ENCODE measurements at regions not wholly inside any gene's neighbourhood (a gene's known extent, or its start where the extent isn't known, plus 50 kb on each side); places are given as distances from the start of the nearest gene placed in this dataset.

- no peaks in the 10 kb centered on the region for H3K27me3 ChIP-seq
- H3K36me3 ChIP-seq, result no peaks in the 10 kb centered on the region
- no peak for TF ChIP-seq POLR2A (IDR thresholded peaks at IDR 0.05)
- no peaks in the 10 kb centered on the region for H3K4me1 ChIP-seq
- H3K27ac ChIP-seq, result no peak overlapping the region
- no peak overlapping the region for H3K4me3 ChIP-seq
- DNase-seq, result no peak
- WGBS, 2 donors, result 38 to 48% methylated on average over 4 of the region's 4 CpGs
- intact Hi-C loops (cut with DNase I), result no loop called here
- peaks cover 0 to 2% (median 0%) of the 10 kb centered on the region in 4 donors for H3K9me3 ChIP-seq
Observed at GRCh38 chr16:60230666-60231065, 1496.5 kb upstream of the GOT2 start.

- H3K4me1 ChIP-seq, result no peaks in the 10 kb centered on the region
- no peak for DNase-seq
- intact Hi-C loops (cut with DNase I), result no loop called here
- 53 to 75% methylated on average over 2 of the region's 2 CpGs for WGBS, 2 donors
- peaks cover 0 to 5% (median 0%) of the 10 kb centered on the region in 4 donors for H3K9me3 ChIP-seq
- no peaks in the 10 kb centered on the region for H3K27me3 ChIP-seq
- H3K36me3 ChIP-seq, result no peaks in the 10 kb centered on the region
- no peak overlapping the region for H3K4me3 ChIP-seq
- no peak for TF ChIP-seq POLR2A (IDR thresholded peaks at IDR 0.05)
- no peak for TF ChIP-seq POLR2AphosphoS5 (IDR thresholded peaks at IDR 0.05)
- TF ChIP-seq, protein P1, sequence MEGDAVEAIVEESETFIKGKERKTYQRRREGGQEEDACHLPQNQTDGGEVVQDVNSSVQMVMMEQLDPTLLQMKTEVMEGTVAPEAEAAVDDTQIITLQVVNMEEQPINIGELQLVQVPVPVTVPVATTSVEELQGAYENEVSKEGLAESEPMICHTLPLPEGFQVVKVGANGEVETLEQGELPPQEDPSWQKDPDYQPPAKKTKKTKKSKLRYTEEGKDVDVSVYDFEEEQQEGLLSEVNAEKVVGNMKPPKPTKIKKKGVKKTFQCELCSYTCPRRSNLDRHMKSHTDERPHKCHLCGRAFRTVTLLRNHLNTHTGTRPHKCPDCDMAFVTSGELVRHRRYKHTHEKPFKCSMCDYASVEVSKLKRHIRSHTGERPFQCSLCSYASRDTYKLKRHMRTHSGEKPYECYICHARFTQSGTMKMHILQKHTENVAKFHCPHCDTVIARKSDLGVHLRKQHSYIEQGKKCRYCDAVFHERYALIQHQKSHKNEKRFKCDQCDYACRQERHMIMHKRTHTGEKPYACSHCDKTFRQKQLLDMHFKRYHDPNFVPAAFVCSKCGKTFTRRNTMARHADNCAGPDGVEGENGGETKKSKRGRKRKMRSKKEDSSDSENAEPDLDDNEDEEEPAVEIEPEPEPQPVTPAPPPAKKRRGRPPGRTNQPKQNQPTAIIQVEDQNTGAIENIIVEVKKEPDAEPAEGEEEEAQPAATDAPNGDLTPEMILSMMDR (IDR thresholded peaks at IDR 0.05), result no peak
- no peak for TF ChIP-seq EP300 (IDR thresholded peaks at IDR 0.05)
- H3K27ac ChIP-seq, result no peak overlapping the region
Observed at GRCh38 chr16:60225541-60225940, 1491.4 kb upstream of the GOT2 start.

- DNase-seq, result no peak
- TF ChIP-seq, protein P1 (IDR thresholded peaks at IDR 0.05), result no peak
- TF ChIP-seq EP300 (IDR thresholded peaks at IDR 0.05) (no peak), POLR2A (IDR thresholded peaks at IDR 0.05) (no peak), POLR2AphosphoS5 (IDR thresholded peaks at IDR 0.05) (no peak)
- H3K27me3 ChIP-seq, result no peaks in the 10 kb centered on the region
- no peak overlapping the region for H3K27ac ChIP-seq
- H3K4me3 ChIP-seq, result no peak overlapping the region
- intact Hi-C loops (cut with DNase I), result no loop called here
- WGBS, 2 donors, result 70 to 73% methylated on average over 7 of the region's 7 CpGs
- no peaks in the 10 kb centered on the region for H3K36me3 ChIP-seq
- H3K4me1 ChIP-seq, result no peaks in the 10 kb centered on the region
- H3K9me3 ChIP-seq, result peaks cover 0 to 8% (median 0%) of the 10 kb centered on the region in 4 donors
Observed at GRCh38 chr16:60217787-60218186, 1483.7 kb upstream of the GOT2 start.

GRCh38 chr16:60214311-60214710, 1480.2 kb upstream of the GOT2 start:
- H3K27me3 ChIP-seq, result no peaks in the 10 kb centered on the region
- no peak overlapping the region for H3K27ac ChIP-seq
- 94 to 97% methylated on average over 1 of the region's 1 CpG for WGBS, 2 donors
- TF ChIP-seq EP300 (IDR thresholded peaks at IDR 0.05) (no peak), POLR2A (IDR thresholded peaks at IDR 0.05) (no peak), POLR2AphosphoS5 (IDR thresholded peaks at IDR 0.05) (no peak)
- TF ChIP-seq, protein P1 (IDR thresholded peaks at IDR 0.05), result no peak
- no peak overlapping the region for H3K4me3 ChIP-seq
- no peaks in the 10 kb centered on the region for H3K36me3 ChIP-seq
- no peaks in the 10 kb centered on the region for H3K9me3 ChIP-seq
- no peaks in the 10 kb centered on the region for H3K4me1 ChIP-seq
- intact Hi-C loops (cut with DNase I), result no loop called here
- DNase-seq, result no peak

- H3K4me3 ChIP-seq, result no peak overlapping the region
- no peaks in the 10 kb centered on the region for H3K27me3 ChIP-seq
- H3K27ac ChIP-seq, result no peak overlapping the region
- H3K9me3 ChIP-seq, result no peaks in the 10 kb centered on the region
- intact Hi-C loops (cut with DNase I), result no loop called here
- H3K36me3 ChIP-seq, result no peaks in the 10 kb centered on the region
- DNase-seq, result no peak
- 40 to 58% methylated on average over 2 of the region's 2 CpGs for WGBS, 2 donors
- no peak for TF ChIP-seq POLR2AphosphoS5 (IDR thresholded peaks at IDR 0.05)
- no peak for TF ChIP-seq EP300 (IDR thresholded peaks at IDR 0.05)
- TF ChIP-seq POLR2A (IDR thresholded peaks at IDR 0.05), result no peak
- TF ChIP-seq, protein P1 (IDR thresholded peaks at IDR 0.05), result no peak
- H3K4me1 ChIP-seq, result no peaks in the 10 kb centered on the region
Observed at GRCh38 chr16:60206516-60206915, 1472.4 kb upstream of the GOT2 start.
